Progenitor cell of endocrine pancreas (in vitro differentiated cells): ENCODE measurements at regions not wholly inside any gene's neighbourhood (a gene's known extent, or its start where the extent isn't known, plus 50 kb on each side); places are given as distances from the start of the nearest gene placed in this dataset.

Experiments used
- DNase-seq: peaks from one replicate; pipeline ENCODE4 v3.0.0; 2021; ENCODE audit warnings: low spot score; ENCODE audit not compliant: unreplicated experiment
- H3K27ac Mint-ChIP-seq: 2 replicates; pipeline ENCODE4 v1.8.0; 2021; ENCODE audit warnings: mild to moderate bottlenecking, moderate library complexity, mixed read lengths
- H3K27me3 Mint-ChIP-seq: 2 replicates; pipeline ENCODE4 v1.8.0; 2021; ENCODE audit warnings: mixed read lengths
- H3K36me3 Mint-ChIP-seq: 2 replicates; pipeline ENCODE4 v1.8.0; 2022; ENCODE audit warnings: mixed read lengths; ENCODE audit not compliant: insufficient read depth
- H3K4me1 Mint-ChIP-seq: 2 replicates; pipeline ENCODE4 v1.8.0; 2021; ENCODE audit warnings: low read depth, mixed read lengths
- H3K4me3 Mint-ChIP-seq: 2 replicates; pipeline ENCODE4 v1.8.0; 2021; ENCODE audit warnings: low read depth, mild to moderate bottlenecking, moderate library complexity, mixed read lengths
- H3K9me3 Mint-ChIP-seq: 2 replicates; pipeline ENCODE4 v1.8.0; 2021; ENCODE audit warnings: low read depth, mixed read lengths
- TF ChIP-seq, protein P1 (sequence below): fragments of 200-600 bp; sonication (generic); IDR thresholded peaks from one replicate; pipeline ENCODE4 v1.5.0; 2021; ENCODE audit warnings: antibody characterized with exemption, mild to moderate bottlenecking; ENCODE audit not compliant: unreplicated experiment

DNA sequence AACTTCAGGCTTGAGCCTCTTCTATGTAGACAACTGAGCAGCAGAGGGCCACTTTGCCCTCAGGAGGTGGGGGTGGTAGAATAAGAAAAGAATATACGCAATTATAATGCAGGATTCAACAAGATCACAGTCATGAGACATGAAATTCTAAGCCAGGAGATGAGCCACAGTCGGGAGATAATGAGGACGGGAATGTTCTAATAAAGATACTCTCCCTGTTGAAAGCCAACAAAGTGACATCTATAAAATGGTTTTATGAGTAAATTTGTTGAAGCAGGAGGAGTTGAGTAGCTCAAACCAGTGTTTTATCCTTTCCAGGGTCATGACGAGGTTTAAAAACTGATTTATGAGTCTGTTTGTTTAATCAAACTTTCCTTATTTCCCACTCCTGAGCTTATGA lies 152.0 kb upstream of the SERP2 start:
- TF ChIP-seq, protein P1, sequence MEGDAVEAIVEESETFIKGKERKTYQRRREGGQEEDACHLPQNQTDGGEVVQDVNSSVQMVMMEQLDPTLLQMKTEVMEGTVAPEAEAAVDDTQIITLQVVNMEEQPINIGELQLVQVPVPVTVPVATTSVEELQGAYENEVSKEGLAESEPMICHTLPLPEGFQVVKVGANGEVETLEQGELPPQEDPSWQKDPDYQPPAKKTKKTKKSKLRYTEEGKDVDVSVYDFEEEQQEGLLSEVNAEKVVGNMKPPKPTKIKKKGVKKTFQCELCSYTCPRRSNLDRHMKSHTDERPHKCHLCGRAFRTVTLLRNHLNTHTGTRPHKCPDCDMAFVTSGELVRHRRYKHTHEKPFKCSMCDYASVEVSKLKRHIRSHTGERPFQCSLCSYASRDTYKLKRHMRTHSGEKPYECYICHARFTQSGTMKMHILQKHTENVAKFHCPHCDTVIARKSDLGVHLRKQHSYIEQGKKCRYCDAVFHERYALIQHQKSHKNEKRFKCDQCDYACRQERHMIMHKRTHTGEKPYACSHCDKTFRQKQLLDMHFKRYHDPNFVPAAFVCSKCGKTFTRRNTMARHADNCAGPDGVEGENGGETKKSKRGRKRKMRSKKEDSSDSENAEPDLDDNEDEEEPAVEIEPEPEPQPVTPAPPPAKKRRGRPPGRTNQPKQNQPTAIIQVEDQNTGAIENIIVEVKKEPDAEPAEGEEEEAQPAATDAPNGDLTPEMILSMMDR: no peak
- H3K36me3 Mint-ChIP-seq: no peaks in the 10 kb centered on the region
- peaks cover 10% of the 10 kb centered on the region for H3K4me1 Mint-ChIP-seq
- no peak for DNase-seq
- H3K27ac Mint-ChIP-seq: no peak overlapping the region
- H3K27me3 Mint-ChIP-seq: peaks cover 17% of the 10 kb centered on the region
- no peaks in the 10 kb centered on the region for H3K9me3 Mint-ChIP-seq
- no peak overlapping the region for H3K4me3 Mint-ChIP-seq

DNA sequence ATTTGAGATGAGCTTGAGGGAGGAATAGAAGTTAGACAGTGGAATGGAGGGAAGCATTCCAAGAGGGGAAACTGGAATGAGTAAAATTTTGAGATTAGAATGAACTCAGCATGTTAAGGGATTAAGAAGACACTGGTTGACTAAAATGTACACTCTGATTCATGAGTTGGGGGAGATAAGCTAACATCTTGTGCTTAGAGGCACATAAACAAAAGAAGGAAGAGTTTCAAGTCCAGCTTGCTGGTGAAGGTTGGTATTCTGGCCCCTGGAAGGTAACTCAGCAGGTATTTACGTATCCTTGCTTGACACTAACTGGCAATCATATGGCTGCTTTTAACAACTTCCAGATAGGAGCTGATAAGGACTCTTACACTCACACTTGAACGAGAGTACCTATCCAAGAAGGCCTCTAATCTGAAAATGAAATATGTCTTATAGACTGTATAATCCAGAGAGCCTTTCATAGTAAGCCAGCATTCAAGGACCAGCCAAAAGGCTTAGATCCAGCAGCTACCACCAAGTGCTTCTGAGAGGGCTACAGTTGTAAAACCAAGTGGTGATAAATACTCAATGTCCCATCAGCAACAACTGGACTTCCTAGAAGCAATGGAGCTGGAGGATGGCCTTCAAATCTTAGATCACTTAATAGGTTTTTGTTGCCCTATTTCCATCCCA lies 149.7 kb upstream of the SERP2 start:
- TF ChIP-seq, protein P1: no peak
- Mint-ChIP-seq H3K27ac (no peak overlapping the region), H3K9me3 (no peaks in the 10 kb centered on the region), H3K4me1 (peaks cover 2% of the 10 kb centered on the region), H3K27me3 (peaks cover 17% of the 10 kb centered on the region), H3K4me3 (no peak overlapping the region), H3K36me3 (no peaks in the 10 kb centered on the region)
- DNase-seq: no peak

DNA sequence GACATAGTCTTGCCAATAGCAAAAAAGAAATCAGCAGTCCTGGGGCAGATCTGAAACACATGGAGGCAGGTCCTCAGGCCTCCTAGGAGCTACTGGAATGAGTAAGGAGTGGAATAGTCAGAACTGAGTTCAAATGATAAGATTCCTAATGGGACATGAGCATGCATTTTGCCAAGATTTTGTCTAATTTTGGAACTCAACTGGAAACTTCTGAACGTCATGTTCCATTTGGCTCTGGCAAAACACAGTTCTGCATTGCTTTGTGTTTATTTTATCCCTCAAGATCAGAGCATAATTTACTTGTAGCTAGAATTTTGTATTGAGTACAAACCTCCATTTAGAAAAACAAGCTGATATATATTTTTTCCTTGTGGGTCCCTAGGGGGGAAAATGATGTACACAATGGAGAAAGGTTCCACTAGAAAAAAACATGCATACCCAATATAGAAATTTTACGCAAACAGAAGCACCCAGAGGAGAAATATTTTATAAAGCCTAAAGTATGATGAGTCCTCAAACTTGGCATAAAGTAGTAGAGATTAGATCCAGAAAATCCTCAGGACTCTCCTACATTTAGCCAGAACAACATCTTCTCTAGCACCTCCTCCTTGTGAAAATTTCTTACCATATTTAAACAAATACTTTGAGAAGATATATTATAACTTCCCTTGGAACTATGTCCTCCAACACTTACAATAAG lies 149.0 kb upstream of the SERP2 start:
- Mint-ChIP-seq H3K9me3 (no peaks in the 10 kb centered on the region), H3K4me1 (no peaks in the 10 kb centered on the region), H3K4me3 (no peak overlapping the region), H3K36me3 (no peaks in the 10 kb centered on the region), H3K27ac (no peak overlapping the region), H3K27me3 (peaks cover 17% of the 10 kb centered on the region)
- no peak for DNase-seq
- TF ChIP-seq, protein P1: no peak

DNA sequence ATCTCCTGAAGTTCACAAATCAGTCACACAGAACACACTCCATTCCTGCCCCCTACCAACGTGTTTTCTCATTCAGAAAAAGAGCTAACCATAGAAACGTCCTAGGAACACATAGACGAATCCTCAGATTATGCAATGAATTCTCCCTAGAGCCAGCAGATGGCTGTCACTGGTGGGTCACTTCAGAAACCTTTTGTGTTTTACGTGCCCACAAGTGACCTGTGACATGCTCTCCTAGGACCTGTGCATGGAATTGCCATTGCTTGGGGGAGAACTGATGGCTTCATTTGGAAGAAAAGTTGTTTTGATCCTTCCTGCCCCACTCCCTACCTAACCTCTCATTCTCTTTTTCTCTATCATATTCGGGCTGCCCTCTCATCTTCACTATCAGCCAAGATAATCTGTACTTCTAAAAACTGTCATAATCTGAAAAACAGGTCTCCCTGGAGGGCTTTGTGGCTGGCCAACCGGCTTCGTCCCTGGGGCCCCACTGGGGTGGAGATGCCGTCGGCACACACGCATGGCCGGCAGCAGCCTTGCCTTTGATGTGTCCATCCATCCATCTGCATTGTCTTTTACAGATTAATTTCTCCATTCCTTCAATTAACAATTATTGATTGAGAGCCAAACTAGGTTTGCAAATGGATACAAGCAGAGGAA lies 144.1 kb upstream of the SERP2 start:
- H3K4me1 Mint-ChIP-seq: peaks cover 4% of the 10 kb centered on the region
- H3K27ac Mint-ChIP-seq: no peak overlapping the region
- peaks cover 3% of the 10 kb centered on the region for H3K27me3 Mint-ChIP-seq
- H3K4me3 Mint-ChIP-seq: no peak overlapping the region
- no peaks in the 10 kb centered on the region for H3K9me3 Mint-ChIP-seq
- no peak for DNase-seq
- TF ChIP-seq, protein P1: no peak
- H3K36me3 Mint-ChIP-seq: no peaks in the 10 kb centered on the region

DNA sequence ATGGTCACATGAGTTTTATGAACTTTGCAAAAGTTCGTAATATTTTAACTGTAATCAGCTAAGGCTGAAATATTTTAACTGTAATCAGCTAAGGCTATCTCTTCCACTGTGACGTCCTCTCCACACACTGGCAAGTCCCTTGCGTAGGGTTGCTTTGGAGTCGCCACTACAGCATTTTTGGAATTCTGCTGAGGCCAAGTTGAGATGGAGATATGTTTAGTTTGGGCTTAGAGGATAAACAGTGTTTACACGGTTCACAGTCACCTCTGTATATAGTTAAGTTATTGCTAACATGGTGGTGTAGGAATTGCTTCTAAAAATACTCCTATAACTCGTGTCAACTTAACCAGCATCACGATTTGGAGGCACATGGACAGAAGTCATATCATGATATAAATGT lies 143.6 kb upstream of the SERP2 start:
- Mint-ChIP-seq H3K36me3 (no peaks in the 10 kb centered on the region), H3K9me3 (no peaks in the 10 kb centered on the region), H3K4me1 (peaks cover 4% of the 10 kb centered on the region), H3K27me3 (peaks cover 3% of the 10 kb centered on the region), H3K4me3 (no peak overlapping the region), H3K27ac (no peak overlapping the region)
- DNase-seq: no peak
- TF ChIP-seq, protein P1: no peak
